Middle frontal gyrus (tissue), 1 donor: ENCODE measurements at regions not wholly inside any gene's neighbourhood (a gene's known extent, or its start where the extent isn't known, plus 50 kb on each side); places are given as distances from the start of the nearest gene placed in this dataset.

Experiments used
- DNase-seq: peaks from one replicate; pipeline ENCODE4 v3.0.0-alpha.2; 2015; ENCODE audit warnings: low spot score; ENCODE audit errors: extremely low spot score

GRCh38 chr2:129263939-129264338 is 715.5 kb upstream of the RAB6C start:
- DNase-seq: no peak

GRCh38 chr2:129267559-129267958 is 711.9 kb upstream of the RAB6C start:
- no peak for DNase-seq

- no peak for DNase-seq
Observed at GRCh38 chr2:129273266-129274037, 706.0 kb upstream of the RAB6C start.

- DNase-seq: no peak
Observed at GRCh38 chr2:129274038-129274415, 705.4 kb upstream of the RAB6C start.

- DNase-seq: no peak
Observed at GRCh38 chr2:129274918-129275317, 704.5 kb upstream of the RAB6C start.

GRCh38 chr2:129275706-129276105 is 703.8 kb upstream of the RAB6C start:
- DNase-seq: no peak

- no peak for DNase-seq
Observed at GRCh38 chr2:129276978-129277584, 702.4 kb upstream of the RAB6C start.

- no peak for DNase-seq
Observed at GRCh38 chr2:129277585-129277981, 701.9 kb upstream of the RAB6C start.

- DNase-seq: no peak
Observed at GRCh38 chr2:129281791-129282530, 697.5 kb upstream of the RAB6C start.

GRCh38 chr2:129285012-129285411 is 694.5 kb upstream of the RAB6C start:
- no peak for DNase-seq

GRCh38 chr2:129293326-129293725 is 686.1 kb upstream of the RAB6C start:
- DNase-seq: no peak

GRCh38 chr2:129296396-129296795 is 683.1 kb upstream of the RAB6C start:
- no peak for DNase-seq

GRCh38 chr2:129296806-129297205 is 682.7 kb upstream of the RAB6C start:
- DNase-seq: no peak

GRCh38 chr2:129297430-129297829 is 682.0 kb upstream of the RAB6C start:
- DNase-seq: no peak

GRCh38 chr2:129299338-129299737 is 680.1 kb upstream of the RAB6C start:
- no peak for DNase-seq

- DNase-seq: no peak
Observed at GRCh38 chr2:129299756-129300155, 679.7 kb upstream of the RAB6C start.

GRCh38 chr2:129300456-129300855 is 679.0 kb upstream of the RAB6C start:
- DNase-seq: no peak

- peak; percentile 22 for DNase-seq
Observed at GRCh38 chr2:129301431-129301913, 678.0 kb upstream of the RAB6C start.

GRCh38 chr2:129302106-129302505 is 677.4 kb upstream of the RAB6C start:
- DNase-seq: no peak

- no peak for DNase-seq
Observed at GRCh38 chr2:129302561-129303183, 676.8 kb upstream of the RAB6C start.

- no peak for DNase-seq
Observed at GRCh38 chr2:129314120-129314519, 665.3 kb upstream of the RAB6C start.
